HUES64 (cell line): ENCODE measurements at regions not wholly inside any gene's neighbourhood (a gene's known extent, or its start where the extent isn't known, plus 50 kb on each side); places are given as distances from the start of the nearest gene placed in this dataset.

Experiments
- H3K27ac ChIP-seq: 2 replicates; pipeline ENCODE4 v1.7.0; 2013; ENCODE audit warnings: low read depth, low read length, inconsistent platforms
- H3K27me3 ChIP-seq: 2 replicates; pipeline ENCODE4 v1.6.1; 2013; ENCODE audit warnings: mild to moderate bottlenecking, low read length; ENCODE audit not compliant: insufficient read depth
- H3K36me3 ChIP-seq: 2 replicates; pipeline ENCODE4 v1.6.1; 2013; ENCODE audit warnings: mild to moderate bottlenecking, low read length; ENCODE audit not compliant: insufficient read depth
- H3K4me1 ChIP-seq: 2 replicates; pipeline ENCODE4 v1.6.1; 2013; ENCODE audit warnings: mild to moderate bottlenecking, low read length, moderate library complexity; ENCODE audit not compliant: insufficient read depth
- H3K4me3 ChIP-seq: 2 replicates; pipeline ENCODE4 v1.5.1; 2013; ENCODE audit warnings: mild to moderate bottlenecking, low read length, moderate library complexity
- H3K9ac ChIP-seq: 2 replicates; pipeline ENCODE4 v1.6.1; 2013; ENCODE audit warnings: mild to moderate bottlenecking, low read depth, low read length
- H3K9me3 ChIP-seq: 2 replicates; pipeline ENCODE4 v1.6.1; 2013; ENCODE audit warnings: low read depth, low read length; ENCODE audit not compliant: insufficient read depth
- WGBS: fragments of 150-250, 120-280 bp; methylation state at CpG from one replicate; pipeline ENCODE4 v1.1.7; 2013; ENCODE audit warnings: missing lambda C conversion rate; 5-methylcytosine and 5-hydroxymethylcytosine counted together

GRCh38 chr2:57802243-57802642 lies 244.4 kb upstream of the VRK2 start:
- Histone ChIP-seq H3K9ac (no peak overlapping the region), H3K4me3 (no peak overlapping the region), H3K4me1 (peaks cover 7% of the 10 kb centered on the region), H3K27ac (no peak overlapping the region), H3K9me3 (peaks cover 14% of the 10 kb centered on the region; the same call in 1 of the 2 replicates), H3K36me3 (0 out of 2 replicates have a peak, but pooled peaks cover 3% of the 10 kb centered on the region), H3K27me3 (no peaks in the 10 kb centered on the region)
- 97% methylated on average over 14 of the region's 14 CpGs for WGBS

- Histone ChIP-seq H3K4me3 (no peak overlapping the region), H3K9ac (no peak overlapping the region), H3K27me3 (no peaks in the 10 kb centered on the region), H3K27ac (no peak overlapping the region), H3K9me3 (no peaks in the 10 kb centered on the region; the same call in 1 of the 2 replicates), H3K36me3 (no peaks in the 10 kb centered on the region), H3K4me1 (no peaks in the 10 kb centered on the region)
- WGBS, result 90% methylated on average over 2 of the region's 2 CpGs
Observed at GRCh38 chr2:57804971-57805370, 241.6 kb upstream of the VRK2 start.

DNA sequence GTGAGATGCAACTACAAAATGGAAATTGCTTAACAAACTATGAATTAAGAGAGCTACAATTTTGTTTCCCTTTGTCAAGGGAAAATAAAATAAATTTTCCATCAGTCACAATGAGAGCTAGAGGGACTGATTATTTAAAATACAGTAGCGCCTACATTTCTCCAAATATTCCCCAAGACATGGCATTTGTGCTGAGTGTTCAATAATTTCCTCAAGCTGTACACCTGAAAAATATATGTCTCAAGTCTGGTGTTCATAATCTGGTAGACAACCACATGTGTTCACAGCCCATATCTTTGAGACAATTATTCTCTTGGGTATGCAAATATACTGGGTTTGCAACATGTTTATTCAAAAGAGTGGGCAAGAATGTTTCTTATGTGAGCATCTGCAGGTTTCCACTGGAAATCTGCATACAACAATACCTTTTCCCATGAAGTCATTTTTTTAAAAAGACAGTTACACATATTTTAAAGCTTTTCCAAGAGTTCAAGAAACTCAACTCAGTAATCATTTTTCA lies 240.1 kb upstream of the VRK2 start:
- Histone ChIP-seq H3K27ac (no peak overlapping the region), H3K9ac (no peak overlapping the region)
- 38% methylated on average over 1 of the region's 1 CpG for WGBS

GRCh38 chr2:57809230-57809629 lies 237.4 kb upstream of the VRK2 start:
- H3K9me3 ChIP-seq, result no peaks in the 10 kb centered on the region
- no peak overlapping the region for H3K9ac ChIP-seq

More for the DNA sequence above, 240.1 kb upstream of the VRK2 start:
- no peaks in the 10 kb centered on the region for H3K27me3 ChIP-seq
- H3K4me1 ChIP-seq, result no peaks in the 10 kb centered on the region
- no peak overlapping the region for H3K4me3 ChIP-seq
- no peaks in the 10 kb centered on the region for H3K36me3 ChIP-seq
- H3K9me3 ChIP-seq, result no peaks in the 10 kb centered on the region

GRCh38 chr2:57821088-57821487 lies 225.5 kb upstream of the VRK2 start:
- WGBS, result no CpG with 5 or more reads among the region's 1 CpG
- no peak overlapping the region for H3K27ac ChIP-seq
- no peak overlapping the region for H3K4me3 ChIP-seq
- no peaks in the 10 kb centered on the region for H3K36me3 ChIP-seq
- H3K9me3 ChIP-seq, result no peaks in the 10 kb centered on the region
- H3K27me3 ChIP-seq, result no peaks in the 10 kb centered on the region
- no peak overlapping the region for H3K9ac ChIP-seq
- no peaks in the 10 kb centered on the region; the same call in 1 of the 2 replicates for H3K4me1 ChIP-seq

More at GRCh38 chr2:57809230-57809629, 237.4 kb upstream of the VRK2 start:
- Histone ChIP-seq H3K4me1 (no peaks in the 10 kb centered on the region), H3K27ac (no peak overlapping the region), H3K4me3 (no peak overlapping the region), H3K36me3 (no peaks in the 10 kb centered on the region), H3K27me3 (no peaks in the 10 kb centered on the region)

DNA sequence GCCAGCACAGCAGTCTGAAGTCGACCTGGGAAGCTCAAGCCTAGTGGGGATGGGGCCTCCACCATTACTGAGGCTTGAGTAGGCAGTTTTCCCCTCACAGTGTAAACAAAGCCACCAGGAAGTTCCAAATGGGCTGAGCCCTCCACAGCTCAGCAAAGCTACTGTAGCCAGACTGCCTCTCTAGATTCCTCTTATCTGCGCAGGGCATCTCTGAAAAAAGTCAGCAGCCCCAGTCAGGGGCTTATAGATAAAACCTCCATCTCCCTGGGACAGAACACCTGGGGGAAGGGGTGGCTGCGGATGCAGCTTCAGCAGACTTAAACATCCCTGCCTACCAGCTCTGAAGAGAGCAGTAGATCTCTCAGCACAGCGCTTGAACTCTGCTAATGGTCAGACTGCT lies 218.4 kb upstream of the VRK2 start:
- H3K27me3 ChIP-seq, result no peaks in the 10 kb centered on the region
- no peak overlapping the region for H3K4me3 ChIP-seq
- no peak overlapping the region for H3K27ac ChIP-seq
- no peak overlapping the region for H3K9ac ChIP-seq
- peaks cover 3% of the 10 kb centered on the region; the same call in 1 of the 2 replicates for H3K9me3 ChIP-seq
- H3K4me1 ChIP-seq, result no peaks in the 10 kb centered on the region
- no peaks in the 10 kb centered on the region for H3K36me3 ChIP-seq
- 85% methylated on average over 4 of the region's 4 CpGs for WGBS

DNA sequence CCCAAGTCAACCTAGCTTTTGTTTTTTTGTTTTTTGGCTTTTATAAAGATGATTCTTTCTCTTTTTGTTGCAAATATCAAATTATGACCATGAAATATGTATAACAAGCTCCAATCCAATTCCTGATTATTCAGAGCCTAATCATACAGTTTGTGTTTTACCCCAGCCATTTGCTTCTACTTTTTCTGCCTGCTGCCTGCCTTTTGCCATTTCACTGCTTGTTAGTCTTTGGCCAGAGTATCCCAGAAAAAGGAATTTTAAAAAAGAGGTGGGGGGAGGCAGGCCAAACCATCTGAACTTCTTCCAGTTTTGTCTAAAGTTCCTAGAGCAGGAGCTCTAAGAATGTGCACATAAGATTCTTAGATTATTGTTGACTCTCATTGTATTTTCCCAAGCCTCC lies 211.9 kb upstream of the VRK2 start:
- no peaks in the 10 kb centered on the region for H3K9me3 ChIP-seq
- no peaks in the 10 kb centered on the region for H3K4me1 ChIP-seq
- no peak overlapping the region for H3K27ac ChIP-seq
- no peaks in the 10 kb centered on the region for H3K36me3 ChIP-seq
- H3K4me3 ChIP-seq, result no peak overlapping the region
- no peaks in the 10 kb centered on the region for H3K27me3 ChIP-seq
- no peak overlapping the region for H3K9ac ChIP-seq

- Histone ChIP-seq H3K9ac (no peak overlapping the region), H3K27ac (no peak overlapping the region), H3K9me3 (no peaks in the 10 kb centered on the region), H3K4me3 (no peak overlapping the region), H3K4me1 (no peaks in the 10 kb centered on the region), H3K27me3 (no peaks in the 10 kb centered on the region), H3K36me3 (no peaks in the 10 kb centered on the region)
- 91% methylated on average over 1 of the region's 1 CpG for WGBS
Observed at GRCh38 chr2:57842531-57842930, 204.1 kb upstream of the VRK2 start.

DNA sequence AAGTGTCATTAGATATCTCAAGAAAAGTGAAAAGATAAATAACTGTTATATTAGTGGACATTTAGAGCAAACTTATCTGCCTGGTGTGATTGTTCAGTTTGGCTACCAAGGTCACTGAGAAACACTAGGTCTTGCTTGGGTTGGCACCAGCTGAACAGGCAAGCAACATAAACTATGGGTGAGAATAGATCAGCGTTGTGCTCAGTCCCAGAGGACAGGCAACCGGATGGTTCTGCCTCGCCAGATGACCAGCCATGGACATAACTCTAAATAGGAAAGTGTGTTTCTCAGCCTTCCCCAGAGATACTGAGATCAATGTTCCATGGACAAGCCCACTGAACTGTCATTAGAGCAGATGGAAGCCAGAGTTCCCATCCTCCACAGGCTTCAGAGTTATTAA lies 203.4 kb upstream of the VRK2 start:
- 98% methylated on average over 3 of the region's 3 CpGs for WGBS
- Histone ChIP-seq H3K9ac (no peak overlapping the region), H3K27me3 (no peaks in the 10 kb centered on the region)

GRCh38 chr2:57848723-57849122 lies 197.9 kb upstream of the VRK2 start:
- Histone ChIP-seq H3K27ac (no peak overlapping the region), H3K4me3 (no peak overlapping the region), H3K27me3 (no peaks in the 10 kb centered on the region), H3K4me1 (no peaks in the 10 kb centered on the region), H3K36me3 (no peaks in the 10 kb centered on the region), H3K9me3 (no peaks in the 10 kb centered on the region), H3K9ac (no peak overlapping the region)
- 86% methylated on average over 4 of the region's 4 CpGs for WGBS

More for the DNA sequence above, 203.4 kb upstream of the VRK2 start:
- no peaks in the 10 kb centered on the region for H3K9me3 ChIP-seq
- H3K27ac ChIP-seq, result no peak overlapping the region
- no peaks in the 10 kb centered on the region for H3K36me3 ChIP-seq
- H3K4me3 ChIP-seq, result no peak overlapping the region
- no peaks in the 10 kb centered on the region for H3K4me1 ChIP-seq

DNA sequence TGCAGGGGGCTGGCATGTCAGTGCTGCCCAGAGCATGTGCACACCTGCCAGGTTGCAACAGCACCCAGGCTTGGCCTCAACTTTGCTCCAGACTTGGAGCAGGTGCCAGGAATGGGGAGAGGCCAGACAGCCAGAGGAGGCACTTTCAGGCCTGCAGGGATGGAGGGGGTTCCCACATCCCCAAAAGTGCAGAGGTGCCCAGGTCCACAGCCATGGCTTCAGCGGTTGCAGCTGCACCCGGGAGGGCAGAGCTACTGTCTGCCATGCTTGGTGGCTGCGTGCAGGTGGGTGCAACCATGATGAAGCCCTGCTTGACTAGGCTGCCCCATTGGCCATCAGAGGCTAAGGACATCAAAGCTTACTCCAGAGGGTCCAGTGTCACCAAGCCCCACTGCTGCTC lies 196.8 kb upstream of the VRK2 start:
- Histone ChIP-seq H3K9me3 (no peaks in the 10 kb centered on the region), H3K9ac (no peak overlapping the region), H3K27ac (no peak overlapping the region), H3K36me3 (no peaks in the 10 kb centered on the region), H3K27me3 (no peaks in the 10 kb centered on the region), H3K4me3 (no peak overlapping the region), H3K4me1 (no peaks in the 10 kb centered on the region)
- WGBS, result 97% methylated on average over 3 of the region's 3 CpGs
